Astrocyte (in vitro differentiated cells and primary cell): ENCODE measurements at regions not wholly inside any gene's neighbourhood (a gene's known extent, or its start where the extent isn't known, plus 50 kb on each side); places are given as distances from the start of the nearest gene placed in this dataset.
A peak's percentile ranks its signal among the peaks of the same experiment; 100 is the strongest.

ENCODE experiments used
- DNase-seq: peaks from one replicate; pipeline ENCODE4 v3.0.0-alpha.2; 2010; ENCODE audit warnings: low read depth
- FAIRE-seq: peaks from 2 replicates; lab custom pipeline; 2011; peaks lifted over from hg19 to GRCh38; lab: Jason Lieb, UNC
- H2AFZ ChIP-seq: 2 replicates; pipeline ENCODE4 v1.6.0; 2012; ENCODE audit warnings: low read depth, low read length, inconsistent platforms
- H3K27ac ChIP-seq: 2 replicates; pipeline ENCODE4 v1.5.1; 2011; ENCODE audit warnings: low read depth, low read length, inconsistent platforms
- H3K27me3 ChIP-seq: 2 replicates; pipeline ENCODE4 v1.6.0; 2011; ENCODE audit warnings: low read length, inconsistent platforms; ENCODE audit not compliant: insufficient read depth
- H3K36me3 ChIP-seq: 2 replicates; pipeline ENCODE4 v1.5.1; 2011; ENCODE audit warnings: low read length, inconsistent platforms; ENCODE audit not compliant: insufficient read depth
- H3K4me1 ChIP-seq: 2 replicates; pipeline ENCODE4 v1.5.1; 2011; ENCODE audit warnings: low read length, inconsistent platforms; ENCODE audit not compliant: insufficient read depth
- H3K4me2 ChIP-seq: 2 replicates; pipeline ENCODE4 v1.6.0; 2012; ENCODE audit warnings: low read length, inconsistent platforms
- H3K4me3 ChIP-seq: 2 replicates; pipeline ENCODE4 v1.5.1; 2011; ENCODE audit warnings: low read depth, mild to moderate bottlenecking, low read length, inconsistent platforms; ENCODE audit not compliant: insufficient read depth
- H3K79me2 ChIP-seq: 2 replicates; pipeline ENCODE4 v1.6.0; 2012; ENCODE audit warnings: mild to moderate bottlenecking, low read length, inconsistent platforms; ENCODE audit not compliant: insufficient read depth
- H3K9ac ChIP-seq: 2 replicates; pipeline ENCODE4 v1.6.0; 2012; ENCODE audit warnings: mild to moderate bottlenecking, low read length, inconsistent platforms
- H3K9me3 ChIP-seq: 2 replicates; pipeline ENCODE4 v1.5.1; 2012; ENCODE audit warnings: low read depth, mild to moderate bottlenecking, low read length, inconsistent platforms; ENCODE audit not compliant: insufficient read depth
- H4K20me1 ChIP-seq: 2 replicates; pipeline ENCODE4 v1.6.0; 2012; ENCODE audit warnings: low read length, inconsistent platforms; ENCODE audit not compliant: insufficient read depth
- H3K27ac Mint-ChIP-seq: one replicate; pipeline ENCODE4 v1.8.0; 2021; ENCODE audit warnings: mild to moderate bottlenecking, mixed read lengths; ENCODE audit not compliant: unreplicated experiment
- H3K27me3 Mint-ChIP-seq: one replicate; pipeline ENCODE4 v1.8.0; 2021; ENCODE audit warnings: low read depth, mixed read lengths; ENCODE audit not compliant: unreplicated experiment
- H3K36me3 Mint-ChIP-seq: one replicate; pipeline ENCODE4 v1.8.0; 2021; ENCODE audit warnings: low read depth, mixed read lengths; ENCODE audit not compliant: unreplicated experiment
- H3K4me1 Mint-ChIP-seq: one replicate; pipeline ENCODE4 v1.8.0; 2021; ENCODE audit warnings: low read depth, mixed read lengths; ENCODE audit not compliant: unreplicated experiment
- H3K4me3 Mint-ChIP-seq: one replicate; pipeline ENCODE4 v1.8.0; 2021; ENCODE audit warnings: mild to moderate bottlenecking, moderate library complexity, mixed read lengths; ENCODE audit not compliant: unreplicated experiment
- H3K9me3 Mint-ChIP-seq: one replicate; pipeline ENCODE4 v1.8.0; 2021; ENCODE audit warnings: mild to moderate bottlenecking, mixed read lengths; ENCODE audit not compliant: unreplicated experiment
- EZH2 ChIP-seq: IDR thresholded peaks from 2 replicates; pipeline ENCODE4 v1.6.1; 2012; ENCODE audit warnings: mild to moderate bottlenecking, low read length, inconsistent platforms; ENCODE audit not compliant: insufficient read depth
- TF ChIP-seq, protein P1 (sequence below): IDR thresholded peaks from 2 replicates; pipeline ENCODE4 v1.5.1; 2011; ENCODE audit warnings: low read depth, mild to moderate bottlenecking, inconsistent platforms, low read length, moderate library complexity; ENCODE audit not compliant: insufficient read depth

DNA sequence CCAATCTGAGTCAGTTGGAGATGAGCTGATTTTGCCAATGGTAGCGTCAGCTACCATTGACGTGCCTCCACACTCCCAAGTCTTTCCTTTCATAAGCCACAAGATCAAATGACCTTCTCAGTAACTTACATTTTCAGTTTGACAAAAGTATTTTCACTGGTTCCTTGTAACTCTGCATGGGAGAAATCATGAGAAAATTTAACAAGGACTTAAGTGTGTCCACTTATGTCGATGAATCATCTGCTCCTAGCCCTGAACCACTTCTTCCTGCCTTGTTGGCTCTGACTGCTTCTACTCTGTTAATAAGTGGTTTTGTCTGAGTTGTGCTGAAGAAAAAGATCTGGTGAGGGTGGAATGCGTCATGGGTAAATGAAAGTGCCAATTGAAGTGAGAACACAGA lies 101.2 kb downstream of the NFKBIZ start:
- H3K4me2 ChIP-seq, result peak overlapping the region; percentile 44
- peak; percentile 93 for FAIRE-seq
- H4K20me1 ChIP-seq, result no peaks in the 10 kb centered on the region
- no peaks in the 10 kb centered on the region for H3K27me3 ChIP-seq
- H3K4me1 Mint-ChIP-seq, result peaks cover 13% of the 10 kb centered on the region
- no peaks in the 10 kb centered on the region for H3K36me3 Mint-ChIP-seq
- H3K27ac Mint-ChIP-seq, result peak overlapping the region; percentile 53
- TF ChIP-seq, protein P1, sequence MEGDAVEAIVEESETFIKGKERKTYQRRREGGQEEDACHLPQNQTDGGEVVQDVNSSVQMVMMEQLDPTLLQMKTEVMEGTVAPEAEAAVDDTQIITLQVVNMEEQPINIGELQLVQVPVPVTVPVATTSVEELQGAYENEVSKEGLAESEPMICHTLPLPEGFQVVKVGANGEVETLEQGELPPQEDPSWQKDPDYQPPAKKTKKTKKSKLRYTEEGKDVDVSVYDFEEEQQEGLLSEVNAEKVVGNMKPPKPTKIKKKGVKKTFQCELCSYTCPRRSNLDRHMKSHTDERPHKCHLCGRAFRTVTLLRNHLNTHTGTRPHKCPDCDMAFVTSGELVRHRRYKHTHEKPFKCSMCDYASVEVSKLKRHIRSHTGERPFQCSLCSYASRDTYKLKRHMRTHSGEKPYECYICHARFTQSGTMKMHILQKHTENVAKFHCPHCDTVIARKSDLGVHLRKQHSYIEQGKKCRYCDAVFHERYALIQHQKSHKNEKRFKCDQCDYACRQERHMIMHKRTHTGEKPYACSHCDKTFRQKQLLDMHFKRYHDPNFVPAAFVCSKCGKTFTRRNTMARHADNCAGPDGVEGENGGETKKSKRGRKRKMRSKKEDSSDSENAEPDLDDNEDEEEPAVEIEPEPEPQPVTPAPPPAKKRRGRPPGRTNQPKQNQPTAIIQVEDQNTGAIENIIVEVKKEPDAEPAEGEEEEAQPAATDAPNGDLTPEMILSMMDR, result no peak
- no peak for TF ChIP-seq EZH2
- peak overlapping the region; percentile 54 for H3K27ac ChIP-seq
- H3K79me2 ChIP-seq, result no peaks in the 10 kb centered on the region
- H3K4me1 ChIP-seq, result peaks cover 5% of the 10 kb centered on the region
- H3K27me3 Mint-ChIP-seq, result no peaks in the 10 kb centered on the region
- peak; percentile 99 for DNase-seq
- peak overlapping the region; percentile 28 for H2AFZ ChIP-seq
- no peak overlapping the region for H3K4me3 Mint-ChIP-seq
- no peak overlapping the region for H3K4me3 ChIP-seq
- H3K36me3 ChIP-seq, result no peaks in the 10 kb centered on the region
- H3K9me3 ChIP-seq, result no peaks in the 10 kb centered on the region
- no peak overlapping the region for H3K9ac ChIP-seq
- no peaks in the 10 kb centered on the region for H3K9me3 Mint-ChIP-seq

DNA sequence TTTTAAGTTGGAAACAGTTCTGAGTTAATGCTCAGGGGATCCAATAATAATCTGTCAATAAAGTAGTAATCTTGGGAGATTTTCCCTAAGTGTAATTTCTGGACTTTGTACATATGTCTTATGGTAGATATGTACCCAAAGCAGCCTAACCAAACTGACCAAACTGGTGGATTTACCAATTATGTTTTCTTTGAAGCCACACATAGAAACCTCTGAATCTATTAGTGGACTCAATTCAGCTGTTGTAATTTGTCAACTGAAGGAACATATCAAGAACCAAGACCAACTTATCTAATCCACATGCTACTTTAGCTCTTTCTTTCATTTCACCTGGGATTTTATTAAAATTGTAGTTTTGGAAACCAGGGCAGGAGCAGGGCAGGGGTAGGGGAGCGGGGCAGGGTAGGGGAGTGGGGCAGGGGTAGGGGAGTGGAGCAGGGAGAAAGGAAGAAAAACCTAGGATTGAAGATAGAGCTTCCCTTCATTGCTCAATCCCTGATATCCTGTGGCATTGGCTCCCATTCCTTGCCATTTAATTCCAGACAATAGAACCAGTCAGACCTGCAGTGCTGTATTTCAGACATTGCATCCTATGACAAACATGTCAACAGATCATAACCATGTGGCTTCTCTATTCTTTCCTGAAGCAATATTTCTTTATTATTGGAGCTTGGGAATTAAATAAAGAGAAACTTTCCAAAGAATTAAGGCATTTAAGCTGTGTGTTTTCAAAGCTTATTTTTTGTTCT lies 101.8 kb downstream of the NFKBIZ start:
- Histone ChIP-seq H2AFZ (no peak overlapping the region), H3K4me2 (peak overlapping the region; percentile 44)
- DNase-seq, result no peak

More for the DNA sequence above, 101.8 kb downstream of the NFKBIZ start:
- no peaks in the 10 kb centered on the region for H3K27me3 ChIP-seq
- no peaks in the 10 kb centered on the region for H3K36me3 ChIP-seq
- TF ChIP-seq, protein P1, result no peak
- TF ChIP-seq EZH2, result no peak
- H3K27me3 Mint-ChIP-seq, result no peaks in the 10 kb centered on the region
- no peak overlapping the region for H3K4me3 ChIP-seq
- peak overlapping the region; percentile 61 for H3K27ac Mint-ChIP-seq
- no peak overlapping the region for H3K4me3 Mint-ChIP-seq
- no peak for FAIRE-seq
- peak overlapping the region; percentile 18 for H3K27ac ChIP-seq
- no peak overlapping the region for H3K9ac ChIP-seq
- no peaks in the 10 kb centered on the region for H4K20me1 ChIP-seq
- H3K9me3 Mint-ChIP-seq, result no peaks in the 10 kb centered on the region
- no peaks in the 10 kb centered on the region for H3K36me3 Mint-ChIP-seq
- peaks cover 5% of the 10 kb centered on the region for H3K4me1 ChIP-seq
- H3K79me2 ChIP-seq, result no peaks in the 10 kb centered on the region
- H3K9me3 ChIP-seq, result no peaks in the 10 kb centered on the region
- H3K4me1 Mint-ChIP-seq, result peaks cover 13% of the 10 kb centered on the region
